HUDEP-2 (cell line): ENCODE measurements at regions not wholly inside any gene's neighbourhood (a gene's known extent, or its start where the extent isn't known, plus 50 kb on each side); places are given as distances from the start of the nearest gene placed in this dataset.
"Not testable (repeated sequence)": the region's sequence is repeated elsewhere in the genome, so short reads cannot be mapped to it uniquely, and the experiment has no call there.

Source experiments
- DNase-seq, 76 experiments: peaks; one replicate each; lab custom pipeline; 2025; ENCODE audit not compliant: unreplicated experiment in 76 of 76; lab: John Stamatoyannopoulos, UW

DNA sequence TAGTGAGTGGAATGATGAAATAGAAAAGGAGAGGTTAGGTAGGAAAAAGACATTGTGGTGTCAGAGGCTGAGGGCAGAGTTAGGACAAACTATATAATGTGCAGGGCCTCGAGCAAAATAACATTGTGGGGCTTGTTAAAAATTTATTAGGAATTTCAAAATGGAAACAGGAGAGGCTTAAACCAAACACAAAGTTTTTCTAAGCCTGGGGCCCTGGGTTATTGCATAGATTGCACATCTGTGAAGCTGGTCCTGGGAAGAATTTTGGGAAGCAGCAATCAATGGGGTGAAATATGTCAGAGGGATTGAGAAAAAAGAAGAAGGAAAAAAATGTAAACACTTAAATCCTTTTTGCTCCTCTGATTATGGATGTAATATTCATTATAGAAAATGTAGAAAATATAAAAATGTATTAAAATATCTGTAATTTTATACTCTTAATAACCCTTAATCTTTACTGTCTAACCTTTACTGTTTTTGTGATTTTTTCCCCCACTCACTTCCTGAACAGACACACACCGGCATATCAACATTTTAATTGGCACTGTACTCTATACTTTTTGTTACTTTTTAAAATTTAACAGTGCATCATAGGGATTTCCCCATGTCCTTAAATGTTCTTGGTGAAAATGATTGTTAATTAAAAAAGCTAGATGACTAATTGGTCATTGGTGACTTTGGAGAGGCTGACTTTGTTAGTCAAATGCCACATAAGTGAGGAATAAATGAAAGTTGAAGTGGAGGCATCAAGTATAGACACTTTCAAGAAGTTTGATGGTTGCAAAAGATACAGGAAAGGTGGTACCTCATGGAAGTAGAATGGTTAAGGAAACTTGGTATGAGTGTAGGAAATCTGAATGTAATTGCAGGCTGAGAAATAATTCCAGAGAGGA, 183.4 kb downstream of the NFKBIZ start:
- no peak for DNase-seq

DNA sequence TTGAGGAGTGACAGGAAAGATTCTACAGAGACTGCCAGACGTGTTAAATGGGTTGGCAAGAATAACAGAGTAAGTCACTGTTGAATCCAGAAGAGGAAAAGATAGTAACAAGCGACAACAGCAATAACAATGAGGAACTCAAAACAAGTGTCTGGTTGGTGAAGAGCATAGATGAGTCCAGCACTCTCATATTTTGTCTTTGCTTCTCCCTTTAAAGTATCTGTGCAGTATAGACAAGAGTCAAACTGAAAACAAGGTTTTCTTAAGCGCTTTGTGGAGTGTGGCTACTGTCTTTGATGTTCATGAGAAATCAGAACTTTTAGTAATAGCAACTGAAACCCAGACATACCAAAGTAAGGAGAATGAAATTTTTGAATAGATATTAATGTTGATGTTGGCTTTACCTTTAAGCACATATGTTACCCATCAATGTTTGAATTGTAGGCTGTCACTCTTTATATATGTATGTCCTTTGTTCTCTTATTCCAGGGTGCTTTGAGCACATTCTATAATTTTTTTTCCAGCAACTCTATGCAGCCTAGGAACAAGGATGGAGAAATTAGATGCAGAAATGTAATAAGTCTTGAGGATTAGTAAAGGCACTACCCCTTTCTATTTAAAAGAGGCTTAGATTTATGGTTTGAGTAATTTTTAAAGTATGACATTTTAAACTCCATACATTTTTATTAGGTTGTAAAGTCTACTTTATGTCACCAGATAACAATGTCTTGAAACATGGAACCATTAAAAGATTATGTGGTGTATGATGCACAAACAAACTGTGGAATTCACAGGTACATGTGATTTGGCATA, 185.5 kb downstream of the NFKBIZ start:
- DNase-seq = no peak

DNA sequence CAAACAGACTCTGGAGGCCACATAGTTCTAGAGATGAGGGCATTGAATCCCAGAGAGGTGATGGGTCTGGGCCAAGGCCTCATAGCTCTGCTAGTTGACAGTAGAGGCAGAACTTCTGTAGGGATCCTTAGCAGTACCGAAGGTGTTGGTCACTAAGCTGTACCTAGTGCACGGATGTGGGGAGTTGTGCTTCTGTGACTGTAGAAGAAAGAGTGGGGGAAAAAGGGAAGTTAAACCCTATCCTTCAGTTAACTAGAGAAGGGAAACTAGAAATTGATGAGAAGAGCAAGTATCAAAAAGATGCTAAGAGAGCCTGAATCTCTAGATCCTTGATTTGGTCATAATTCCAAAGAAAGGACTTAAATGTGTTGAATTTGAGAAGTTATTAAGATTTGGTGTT, 186.7 kb downstream of the NFKBIZ start:
- no peak for DNase-seq

DNA sequence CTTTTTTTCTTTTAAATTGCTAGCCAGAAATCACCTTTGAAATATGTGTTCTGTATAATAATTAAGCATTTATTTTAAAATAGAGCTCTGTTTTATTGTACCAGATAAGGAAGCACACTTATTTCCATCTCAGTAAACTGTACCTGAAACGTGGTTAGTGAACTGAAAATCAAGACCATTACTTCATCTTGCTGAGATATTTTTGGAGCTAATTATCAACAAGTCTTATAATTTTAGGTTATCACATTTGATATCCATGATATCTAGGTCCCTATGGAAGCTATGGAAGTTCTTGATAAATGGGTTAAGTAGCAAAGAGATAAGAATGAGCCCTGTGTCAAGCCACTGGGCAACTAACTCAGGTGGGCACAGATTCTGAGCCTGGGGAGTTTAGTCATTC, 187.2 kb downstream of the NFKBIZ start:
- DNase-seq = no peak

DNA sequence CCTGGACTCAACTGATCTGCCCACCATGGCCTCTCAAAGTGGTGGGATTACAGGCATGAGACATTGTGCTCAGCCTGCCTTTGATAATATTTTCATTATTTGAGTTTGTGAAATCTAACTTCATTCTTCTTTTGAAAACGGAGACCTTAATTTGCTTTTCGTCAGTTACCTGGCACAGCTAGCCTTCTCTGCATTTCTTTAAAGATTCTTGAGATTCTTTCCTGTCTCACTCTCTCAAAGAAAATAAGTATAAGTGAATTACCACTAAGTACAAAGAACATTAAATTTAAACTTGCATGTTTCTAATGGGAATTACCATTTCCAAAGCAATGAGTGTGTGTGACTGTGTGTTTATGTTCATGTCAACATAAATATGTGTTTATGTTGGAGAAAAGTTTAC, 187.9 kb downstream of the NFKBIZ start:
- DNase-seq = no peak

DNA sequence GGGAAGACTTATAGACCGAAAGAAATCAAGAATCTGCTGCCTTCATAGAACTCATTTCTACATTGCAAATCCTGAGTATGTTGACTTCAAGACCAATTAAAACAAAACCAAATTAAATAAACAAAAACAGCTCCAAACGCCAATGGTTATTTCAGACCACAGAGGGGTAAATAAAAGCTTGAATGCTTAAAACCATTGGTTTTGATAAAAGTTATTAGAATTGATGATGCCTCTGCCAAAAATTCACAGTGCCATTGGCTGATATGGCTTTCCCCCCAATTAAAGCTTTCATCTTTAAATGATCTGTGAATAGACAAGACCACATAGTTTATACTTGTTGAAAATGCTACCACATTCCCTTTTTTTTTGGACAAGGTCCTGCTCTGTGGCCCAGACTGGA, 188.5 kb downstream of the NFKBIZ start:
- DNase-seq = no peak

DNA sequence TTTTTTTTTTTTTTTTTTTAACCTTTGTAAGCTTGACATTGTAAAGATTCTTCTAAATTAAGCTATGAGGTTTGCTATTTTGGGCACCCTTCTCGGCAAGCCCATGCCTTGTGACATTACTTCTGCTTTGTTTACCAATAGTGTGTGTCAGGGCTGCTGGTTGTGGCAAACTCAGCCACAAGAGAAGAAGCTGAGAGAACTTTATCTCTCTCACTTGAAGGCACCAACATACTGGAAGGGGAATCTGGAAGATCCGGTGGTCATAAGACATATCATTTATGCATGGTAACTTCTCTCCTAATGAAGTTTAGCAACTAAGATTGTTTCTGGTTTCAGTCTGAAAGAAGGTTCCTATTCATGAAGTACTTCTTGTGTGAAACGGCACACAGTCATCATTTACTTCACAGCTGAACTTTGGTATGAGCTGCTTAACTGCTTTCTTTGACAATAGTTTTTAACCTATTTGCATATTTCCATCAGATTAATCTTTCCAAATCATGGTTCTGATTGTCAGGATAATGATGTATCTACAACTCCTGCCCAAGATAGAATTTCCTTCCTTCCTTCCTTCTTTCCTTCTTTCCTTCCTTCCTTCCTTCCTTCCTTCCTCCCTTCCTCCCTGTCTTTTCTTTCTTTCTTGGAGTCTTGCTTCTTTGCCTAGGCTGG, 189.3 kb downstream of the NFKBIZ start:
- no peak for DNase-seq

DNA sequence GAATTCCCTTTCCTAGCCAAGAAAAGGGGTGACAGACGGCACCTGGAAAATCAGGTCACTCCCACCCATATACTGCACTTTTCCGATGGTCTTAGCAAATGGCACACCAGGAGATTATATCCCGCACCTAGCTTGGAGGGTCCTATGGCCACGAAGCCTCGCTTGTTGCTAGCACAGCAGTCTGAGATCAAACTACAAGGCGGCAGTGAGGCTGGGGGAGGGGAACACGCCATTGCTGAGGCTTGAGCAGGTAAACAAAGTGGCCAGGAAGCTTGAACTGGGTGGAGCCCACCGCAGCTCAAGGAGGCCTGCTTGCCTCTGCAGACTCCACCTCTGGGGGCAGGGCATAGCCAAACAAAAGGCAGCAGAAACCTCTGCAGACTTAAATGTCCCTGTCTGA, 190.8 kb downstream of the NFKBIZ start:
- DNase-seq = not testable (repeated sequence)

DNA sequence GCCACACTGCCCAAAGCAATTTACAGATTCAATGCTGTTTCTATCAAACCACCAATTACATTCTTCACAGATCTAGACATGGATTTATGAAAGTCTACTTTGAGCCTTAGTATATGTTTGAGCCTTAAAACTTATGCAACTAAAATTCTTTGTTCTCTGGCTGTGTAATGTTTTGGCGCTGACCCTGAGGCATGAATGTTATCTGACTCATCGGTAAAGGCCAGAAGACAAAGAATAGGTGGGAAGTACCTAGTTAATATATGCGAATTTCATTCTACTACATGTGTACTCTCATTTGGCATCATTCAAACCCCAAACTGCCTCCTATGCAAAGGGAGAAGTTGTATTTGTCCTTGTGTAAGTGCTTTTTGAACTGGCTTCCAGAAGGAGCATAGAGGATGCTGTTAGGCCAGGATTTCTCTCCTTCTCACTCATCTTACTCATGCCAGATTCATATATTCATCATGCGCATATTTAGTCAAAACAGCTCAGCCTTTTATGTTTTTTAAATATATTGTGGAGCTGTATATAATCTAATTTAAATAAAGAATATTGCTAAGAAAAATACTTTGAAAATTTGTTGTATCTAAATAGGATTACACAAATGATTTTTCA, 204.2 kb downstream of the NFKBIZ start:
- no peak for DNase-seq

DNA sequence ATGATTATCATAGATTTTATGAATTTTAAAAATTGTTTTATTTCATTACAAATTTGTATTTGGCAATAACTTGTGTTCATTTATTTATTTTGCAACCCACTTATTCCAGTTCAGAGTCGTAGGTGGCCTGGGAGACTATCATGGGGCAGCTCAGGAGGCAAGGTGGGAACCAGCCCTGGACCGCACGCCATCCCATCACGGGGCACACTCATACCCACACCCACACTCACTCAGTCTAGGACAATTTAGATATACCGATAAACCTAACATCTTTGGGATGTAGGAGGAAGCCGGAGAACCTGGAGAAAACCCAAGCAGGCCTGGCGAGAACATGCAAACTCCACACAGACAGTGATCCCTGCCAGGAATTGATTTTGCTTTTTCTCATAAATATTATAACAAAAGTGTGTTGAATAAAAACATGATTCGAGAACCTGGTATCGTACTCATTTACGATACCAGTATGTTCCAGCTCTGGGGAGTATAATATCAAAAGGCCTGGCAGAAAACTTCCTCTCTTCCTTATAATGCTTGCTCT, 205.3 kb downstream of the NFKBIZ start:
- no peak for DNase-seq

DNA sequence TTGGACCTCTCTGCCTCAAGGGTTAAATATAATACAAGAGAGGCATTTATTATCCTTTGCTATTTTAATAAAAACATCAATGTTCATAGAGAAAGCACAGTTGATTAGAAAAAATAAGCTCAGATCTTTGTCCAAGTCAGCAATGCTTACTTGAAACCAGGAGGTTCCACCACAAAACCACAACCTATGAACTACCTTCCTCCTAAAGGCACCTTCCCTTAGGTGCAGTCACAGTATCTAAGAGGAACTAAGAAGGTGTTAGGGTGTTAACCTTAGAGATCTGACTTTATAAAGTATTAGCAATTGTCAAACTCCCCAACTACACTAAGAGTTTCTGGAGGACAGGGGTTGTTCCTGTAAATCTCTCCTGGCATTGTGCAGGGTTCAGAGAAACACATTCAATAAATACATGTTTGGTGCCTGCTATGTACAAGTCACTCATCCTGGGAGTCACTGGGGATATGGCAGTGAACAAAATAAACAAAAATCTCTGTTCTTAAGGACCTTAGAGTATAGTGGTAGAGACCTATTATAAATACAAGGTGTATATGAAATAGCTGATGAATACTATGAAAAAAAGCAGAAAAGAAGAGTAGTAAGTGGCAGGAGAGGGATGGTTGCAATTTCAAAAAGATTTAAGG, 208.6 kb downstream of the NFKBIZ start:
- no peak for DNase-seq

DNA sequence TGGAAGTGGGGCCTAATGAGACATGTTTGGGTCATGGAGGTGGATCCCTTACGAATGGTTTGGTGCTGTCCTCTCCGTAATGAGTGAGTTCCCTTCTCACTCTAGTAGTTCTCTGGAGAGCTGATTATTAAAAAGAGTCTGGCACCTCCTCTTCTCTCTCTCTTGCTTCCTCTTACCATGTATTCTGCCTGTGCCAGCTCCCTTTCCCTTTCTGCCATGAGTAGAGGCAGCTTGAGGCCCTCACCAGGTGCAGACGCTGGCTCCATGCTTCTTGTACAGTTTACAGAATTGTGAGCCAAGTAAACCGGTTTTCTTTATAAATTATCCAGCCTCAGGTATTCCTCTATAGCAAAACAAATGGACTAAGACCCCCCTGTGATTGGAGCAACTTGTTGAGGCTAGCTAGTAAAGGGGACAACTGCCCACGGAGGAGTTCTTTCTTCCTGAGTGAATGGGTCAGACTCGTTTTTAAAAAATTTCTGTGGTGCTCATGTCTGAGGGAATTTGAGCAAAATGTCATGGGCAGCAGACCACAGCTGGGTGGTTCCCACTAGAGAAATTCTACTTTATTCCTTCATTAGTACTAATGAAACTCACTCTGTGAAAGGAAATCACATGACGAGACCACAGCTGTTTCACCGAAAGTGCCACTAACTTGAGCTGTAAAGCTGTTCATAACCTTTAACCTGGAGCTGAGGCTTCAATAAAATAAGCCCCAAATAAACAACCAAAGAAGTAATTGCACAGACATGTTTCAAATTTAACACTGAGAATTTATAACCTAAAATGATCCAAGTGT, 210.0 kb downstream of the NFKBIZ start:
- DNase-seq = no peak

DNA sequence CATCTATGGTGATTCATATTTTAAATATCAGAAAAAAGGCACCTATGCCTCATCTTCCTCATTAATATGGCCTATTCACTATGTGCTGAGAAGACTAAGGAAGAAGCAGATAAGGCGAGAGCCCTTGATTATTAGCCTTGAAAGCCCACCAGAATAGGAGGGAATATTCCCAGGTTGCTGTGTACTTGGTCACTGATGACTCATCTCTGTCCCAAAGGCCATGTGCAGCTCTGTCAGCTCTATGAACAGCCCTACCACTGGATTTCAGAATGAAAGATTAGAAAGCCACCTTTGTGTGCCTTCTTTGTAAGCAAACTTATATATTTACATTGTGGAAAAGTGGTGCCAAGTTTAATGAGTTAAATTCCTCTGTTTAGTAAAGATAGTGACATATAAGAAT, 211.5 kb downstream of the NFKBIZ start:
- DNase-seq = no peak

DNA sequence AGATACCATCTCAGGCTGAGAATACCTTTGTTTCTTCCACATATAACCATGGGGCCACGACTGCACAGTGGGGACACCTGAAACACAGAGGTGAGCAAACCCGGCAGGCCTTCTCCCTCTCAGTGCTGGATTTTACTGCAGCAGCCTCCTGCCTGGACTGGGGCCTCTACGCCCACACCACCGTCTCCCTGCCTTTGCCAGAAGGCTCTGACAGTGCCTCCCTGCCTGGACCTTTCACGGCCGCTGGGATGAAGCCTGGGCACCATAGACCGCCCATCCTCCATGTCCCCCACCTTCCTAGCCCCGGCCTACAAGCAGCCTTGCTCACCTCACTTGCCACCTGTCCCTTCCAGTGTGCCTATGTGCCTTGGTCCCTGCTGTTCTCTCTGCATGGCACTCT, 214.3 kb downstream of the NFKBIZ start:
- no peak for DNase-seq

DNA sequence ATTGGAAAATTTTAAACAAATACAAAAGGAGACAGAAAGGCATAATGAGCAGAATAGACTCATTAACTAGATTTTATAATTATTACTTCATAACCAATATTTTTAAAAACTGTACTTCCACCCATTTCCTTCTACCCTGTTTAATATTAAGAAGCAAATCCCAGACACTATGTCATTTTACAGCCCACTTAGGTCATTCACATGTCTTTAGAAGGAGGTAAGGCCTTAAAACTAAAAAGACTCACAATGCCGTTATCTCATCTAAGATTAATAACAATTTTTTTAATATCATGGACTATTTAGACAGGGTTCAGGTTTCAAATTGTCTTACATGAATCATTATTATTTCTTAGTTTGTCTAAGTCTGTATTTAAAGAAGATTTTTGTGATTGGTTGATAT, 217.2 kb downstream of the NFKBIZ start:
- no peak for DNase-seq

DNA sequence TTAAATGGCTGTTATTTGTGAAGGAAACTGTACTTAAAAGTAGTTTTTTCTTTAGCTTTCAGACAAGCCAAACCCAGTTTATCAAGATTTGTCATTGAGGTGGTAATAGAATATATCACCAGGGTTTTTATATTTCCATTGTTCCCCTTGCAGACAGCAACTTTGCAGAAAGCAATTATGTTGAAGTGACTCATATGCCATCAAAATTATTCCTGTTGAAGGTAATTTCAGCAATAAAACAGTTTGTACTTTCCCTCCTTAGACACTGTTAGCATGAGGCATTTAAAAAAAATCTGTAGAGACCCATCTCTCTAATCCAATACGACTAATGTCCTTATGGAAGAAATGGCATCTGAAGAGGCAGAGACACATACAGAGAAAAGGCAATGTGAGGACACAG, 219.0 kb downstream of the NFKBIZ start:
- DNase-seq = no peak

DNA sequence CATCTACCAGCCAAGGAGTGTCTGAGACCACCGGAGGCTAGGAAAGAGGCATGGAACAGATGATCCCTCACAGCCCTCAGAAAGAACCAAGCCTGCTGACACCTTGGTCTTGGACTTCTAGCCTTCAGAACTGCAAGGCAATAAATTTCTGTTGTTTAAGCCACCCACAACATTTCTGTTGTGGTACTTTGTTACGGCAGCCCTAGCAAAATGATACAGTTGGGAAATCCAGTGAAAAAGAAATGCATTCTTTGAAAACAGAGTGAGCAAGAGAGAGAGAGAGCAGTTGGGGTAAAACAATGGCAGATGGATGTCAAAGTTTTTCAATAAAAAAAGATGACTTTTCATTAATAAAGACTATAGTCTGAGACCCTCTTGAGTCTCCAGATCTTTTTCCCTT, 219.4 kb downstream of the NFKBIZ start:
- DNase-seq = no peak

DNA sequence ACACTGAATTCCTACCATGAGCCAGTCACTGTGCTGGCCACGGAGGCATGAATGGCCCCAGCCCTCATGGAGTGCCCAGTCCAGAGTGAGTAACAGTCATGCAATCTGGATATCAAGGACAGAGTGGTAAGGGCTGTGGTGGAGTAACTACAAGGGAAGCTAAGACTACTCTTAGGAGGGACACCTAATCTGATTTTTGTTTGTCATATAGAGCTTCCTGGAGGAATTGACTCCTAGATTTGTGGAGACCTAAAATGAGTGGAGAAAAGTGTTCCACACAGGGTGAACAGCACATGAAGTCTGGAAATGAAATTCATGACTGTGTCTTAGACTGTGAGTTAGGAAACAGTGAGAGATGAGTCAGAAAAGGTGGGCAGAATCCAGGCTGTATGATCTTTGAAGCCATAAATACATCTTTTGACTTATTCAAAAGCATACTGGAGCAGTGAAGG, 219.9 kb downstream of the NFKBIZ start:
- DNase-seq = no peak

DNA sequence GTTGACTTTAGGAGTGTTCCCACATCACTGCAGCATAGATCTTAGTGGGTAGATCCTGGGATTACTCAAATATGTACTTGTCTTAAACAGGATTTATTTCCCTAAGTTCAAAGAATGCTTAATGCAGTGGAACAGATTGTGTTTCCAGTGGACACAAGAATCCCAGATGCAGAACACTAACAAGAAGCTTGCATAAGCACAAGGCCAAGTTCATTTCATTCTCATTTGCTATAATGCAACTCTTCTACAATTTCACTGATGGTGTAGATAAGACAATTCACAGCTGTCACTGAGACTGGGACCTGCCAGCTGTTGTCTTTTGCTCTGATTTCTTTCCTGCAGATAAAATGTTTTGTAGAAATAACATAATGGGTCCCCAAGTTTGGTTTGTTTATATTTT, 225.6 kb downstream of the NFKBIZ start:
- DNase-seq = no peak
